WTC11 (cell line): ENCODE measurements at regions not wholly inside any gene's neighbourhood (a gene's known extent, or its start where the extent isn't known, plus 50 kb on each side); places are given as distances from the start of the nearest gene placed in this dataset.

ENCODE experiments used
- ATAC-seq: fragments of 200-7000 bp; cut with Tn5 transposase; 2 replicates; pipeline ENCODE4 v1.10.0; 2021; ENCODE audit warnings: mild to moderate bottlenecking, moderate library complexity
- CTCF ChIA-PET: fragments of 300-600 bp; sonication (Branson Sonifier 250); formaldehyde crosslinking; loops from one replicate; lab custom pipeline; 2021; ENCODE audit warnings: antibody characterized with exemption; lab: Charles Lee
- POLR2A ChIA-PET: fragments of 350-600 bp; sonication (Branson Sonifier 250); formaldehyde crosslinking; loops from one replicate; lab custom pipeline; 2021; ENCODE audit warnings: antibody characterized with exemption; lab: Charles Lee
- DNase-seq: peaks from one replicate; pipeline ENCODE4 v3.0.0; 2021; ENCODE audit warnings: low spot score
- H3K27ac Mint-ChIP-seq: 2 replicates; pipeline ENCODE4 v1.8.0; 2021; ENCODE audit warnings: mixed read lengths
- H3K27me3 Mint-ChIP-seq: 2 replicates; pipeline ENCODE4 v1.8.0; 2021; ENCODE audit warnings: low read depth, mild to moderate bottlenecking, moderate library complexity, mixed read lengths
- H3K36me3 Mint-ChIP-seq: 2 replicates; pipeline ENCODE4 v1.8.0; 2021; ENCODE audit warnings: mixed read lengths
- H3K4me1 Mint-ChIP-seq: 2 replicates; pipeline ENCODE4 v1.8.0; 2022; ENCODE audit warnings: mixed read lengths
- H3K4me3 Mint-ChIP-seq: 2 replicates; pipeline ENCODE4 v1.8.0; 2021; ENCODE audit warnings: mild to moderate bottlenecking, moderate library complexity, mixed read lengths
- H3K9me3 Mint-ChIP-seq: 2 replicates; pipeline ENCODE4 v1.8.0; 2021; ENCODE audit warnings: mixed read lengths
- ATF2 ChIP-seq: sonication (generic); formaldehyde crosslinking; IDR thresholded peaks from 2 replicates; pipeline ENCODE4 v1.8.1; 2022; ENCODE audit warnings: low read depth, missing genetic modification reagents, borderline replicate concordance
- CDX4 ChIP-seq: fragments of 250-450 bp; sonication (Bioruptor Pico); IDR thresholded peaks from 2 replicates; pipeline ENCODE4 v1.9.0; 2021; ENCODE audit warnings: moderate library complexity, mild to moderate bottlenecking, inconsistent platforms, borderline replicate concordance
- CREM ChIP-seq: sonication (generic); formaldehyde crosslinking; IDR thresholded peaks from 2 replicates; pipeline ENCODE4 v1.8.1; 2022; ENCODE audit warnings: mild to moderate bottlenecking, missing genetic modification reagents, moderate library complexity
- ESRRA ChIP-seq: sonication (generic); formaldehyde crosslinking; IDR thresholded peaks from 2 replicates; pipeline ENCODE4 v1.8.1; 2022; ENCODE audit warnings: mild to moderate bottlenecking, missing genetic modification reagents, borderline replicate concordance
- ETV6 ChIP-seq: sonication (generic); formaldehyde crosslinking; IDR thresholded peaks from 2 replicates; pipeline ENCODE4 v1.8.1; 2022; ENCODE audit warnings: mild to moderate bottlenecking, missing genetic modification reagents
- FOXJ3 ChIP-seq: sonication (generic); formaldehyde crosslinking; IDR thresholded peaks from 2 replicates; pipeline ENCODE4 v1.9.0; 2021; ENCODE audit warnings: missing genetic modification reagents, mild to moderate bottlenecking, borderline replicate concordance
- GRHL2 ChIP-seq: fragments of 250-450 bp; sonication (Bioruptor Pico); IDR thresholded peaks from 2 replicates; pipeline ENCODE4 v1.8.0; 2022; ENCODE audit warnings: mild to moderate bottlenecking, moderate library complexity; ENCODE audit not compliant: insufficient replicate concordance, severe bottlenecking
- MXD4 ChIP-seq: fragments of 250-450 bp; sonication (Bioruptor Pico); IDR thresholded peaks from 2 replicates; pipeline ENCODE4 v1.8.0; 2021; ENCODE audit warnings: mild to moderate bottlenecking, moderate library complexity, borderline replicate concordance
- NR3C1 ChIP-seq: sonication (generic); formaldehyde crosslinking; conservative IDR thresholded peaks from 2 replicates; pipeline ENCODE4 v1.8.1; 2023; ENCODE audit warnings: low read depth, mild to moderate bottlenecking, missing genetic modification reagents
- PRRX2 ChIP-seq: fragments of 250-450 bp; sonication (Bioruptor Pico); IDR thresholded peaks from 2 replicates; pipeline ENCODE4 v1.8.0; 2021; ENCODE audit warnings: mild to moderate bottlenecking
- RELA ChIP-seq: sonication (generic); formaldehyde crosslinking; IDR thresholded peaks from 2 replicates; pipeline ENCODE4 v1.8.1; 2022; ENCODE audit warnings: missing genetic modification reagents, mild to moderate bottlenecking, borderline replicate concordance
- RORB ChIP-seq: fragments of 250-450 bp; sonication (Bioruptor Pico); IDR thresholded peaks from 2 replicates; pipeline ENCODE4 v1.9.0; 2021; ENCODE audit warnings: mild to moderate bottlenecking
- SMAD3 ChIP-seq: sonication (generic); formaldehyde crosslinking; IDR thresholded peaks from 2 replicates; pipeline ENCODE4 v1.8.0; 2022; ENCODE audit warnings: missing genetic modification reagents, mild to moderate bottlenecking, borderline replicate concordance
- SP1 ChIP-seq: sonication (generic); formaldehyde crosslinking; conservative IDR thresholded peaks from 2 replicates; pipeline ENCODE4 v1.8.1; 2022; ENCODE audit warnings: missing genetic modification reagents
- TCF7 ChIP-seq: sonication (generic); formaldehyde crosslinking; IDR thresholded peaks from 2 replicates; pipeline ENCODE4 v1.8.0; 2022; ENCODE audit warnings: mild to moderate bottlenecking, low read depth, missing genetic modification reagents, moderate library complexity
- TEAD4 ChIP-seq: sonication (generic); formaldehyde crosslinking; IDR thresholded peaks from 2 replicates; pipeline ENCODE4 v1.8.0; 2022; ENCODE audit warnings: mild to moderate bottlenecking, missing genetic modification reagents
- TP53 ChIP-seq: sonication (generic); formaldehyde crosslinking; IDR thresholded peaks from 2 replicates; pipeline ENCODE4 v1.8.1; 2023; ENCODE audit warnings: mild to moderate bottlenecking, missing genetic modification reagents
- ZNF138 ChIP-seq: sonication (generic); formaldehyde crosslinking; conservative IDR thresholded peaks from 2 replicates; pipeline ENCODE4 v1.8.1; 2022; ENCODE audit warnings: mild to moderate bottlenecking, moderate library complexity, missing genetic modification reagents
- ZNF416 ChIP-seq: fragments of 250-450 bp; sonication (Bioruptor Pico); IDR thresholded peaks from 2 replicates; pipeline ENCODE4 v1.9.0; 2021; ENCODE audit warnings: mild to moderate bottlenecking, inconsistent platforms
- ZNF671 ChIP-seq: fragments of 250-450 bp; sonication (Bioruptor Pico); IDR thresholded peaks from 2 replicates; pipeline ENCODE4 v1.8.0; 2021; ENCODE audit warnings: mild to moderate bottlenecking
- TF ChIP-seq, protein P1 (sequence below): sonication (generic); formaldehyde crosslinking; IDR thresholded peaks from 2 replicates; pipeline ENCODE4 v1.8.1; 2023; ENCODE audit warnings: mild to moderate bottlenecking, missing genetic modification reagents, moderate library complexity
- TF ChIP-seq, protein P2 (sequence below): fragments of 250-450 bp; sonication (Bioruptor Pico); IDR thresholded peaks from 2 replicates; pipeline ENCODE4 v2.1.2; 2022; ENCODE audit warnings: mild to moderate bottlenecking, moderate library complexity
- TF ChIP-seq, protein P3 (sequence below): sonication (generic); formaldehyde crosslinking; IDR thresholded peaks from 2 replicates; pipeline ENCODE4 v1.8.0; 2022; ENCODE audit warnings: mild to moderate bottlenecking, missing genetic modification reagents
- TF ChIP-seq, protein P4 (sequence below): sonication (generic); formaldehyde crosslinking; IDR thresholded peaks from 2 replicates; pipeline ENCODE4 v1.8.0; 2022; ENCODE audit warnings: mild to moderate bottlenecking, missing genetic modification reagents
- TF ChIP-seq, protein P5 (sequence below): sonication (generic); formaldehyde crosslinking; IDR thresholded peaks from 2 replicates; pipeline ENCODE4 v1.8.1; 2022; ENCODE audit warnings: low read depth, mild to moderate bottlenecking, moderate library complexity, missing genetic modification reagents, borderline replicate concordance

DNA sequence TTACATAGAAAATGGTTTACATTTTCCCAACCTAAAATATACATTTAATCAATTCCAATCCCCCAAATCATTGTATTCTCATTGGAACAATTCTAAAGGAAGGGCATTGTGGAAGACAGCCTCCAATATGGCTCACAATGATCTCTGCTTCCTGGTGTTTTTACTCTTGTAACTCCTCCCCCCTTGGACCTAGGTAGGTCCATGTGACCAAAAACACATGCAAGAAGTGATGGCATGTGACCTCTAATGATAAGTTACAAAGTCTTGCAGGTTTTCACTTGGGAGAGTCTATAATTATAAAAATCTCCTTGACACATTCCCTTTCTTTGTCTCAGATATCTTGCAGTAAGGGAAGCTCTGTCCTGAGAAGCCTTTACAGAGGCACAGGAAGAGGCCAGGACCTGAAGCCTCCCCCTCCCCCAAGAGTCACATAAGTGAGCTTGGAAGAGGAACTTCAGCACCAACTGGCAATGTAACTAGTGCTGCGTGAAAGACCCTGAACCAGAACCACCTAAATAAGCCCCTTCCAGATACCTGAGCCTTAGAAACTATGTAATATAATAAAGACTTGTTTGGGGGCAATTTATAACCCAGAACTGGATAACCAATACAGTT lies 816.2 kb upstream of the ATXN8OS start:
- peaks cover 13% of the 10 kb centered on the region for H3K9me3 Mint-ChIP-seq
- H3K36me3 Mint-ChIP-seq, result peaks cover 17% of the 10 kb centered on the region
- TF ChIP-seq, protein P1, sequence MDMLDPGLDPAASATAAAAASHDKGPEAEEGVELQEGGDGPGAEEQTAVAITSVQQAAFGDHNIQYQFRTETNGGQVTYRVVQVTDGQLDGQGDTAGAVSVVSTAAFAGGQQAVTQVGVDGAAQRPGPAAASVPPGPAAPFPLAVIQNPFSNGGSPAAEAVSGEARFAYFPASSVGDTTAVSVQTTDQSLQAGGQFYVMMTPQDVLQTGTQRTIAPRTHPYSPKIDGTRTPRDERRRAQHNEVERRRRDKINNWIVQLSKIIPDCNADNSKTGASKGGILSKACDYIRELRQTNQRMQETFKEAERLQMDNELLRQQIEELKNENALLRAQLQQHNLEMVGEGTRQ (CRISPR knock-in tag), result 0 out of 2 replicates have a peak, but pooled peaks have one; percentile 17
- TF ChIP-seq TCF7 (CRISPR knock-in tag), result no peak
- no peak overlapping the region for H3K4me3 Mint-ChIP-seq
- peaks cover 58% of the 10 kb centered on the region for H3K4me1 Mint-ChIP-seq
- ChIA-PET CTCF (no interaction called here), POLR2A (no interaction called here)
- peak; percentile 56 for ATAC-seq
- peak overlapping the region; percentile 48; the same call in 1 of the 2 replicates for H3K27ac Mint-ChIP-seq
- DNase-seq, result no peak
- H3K27me3 Mint-ChIP-seq, result no peaks in the 10 kb centered on the region

DNA sequence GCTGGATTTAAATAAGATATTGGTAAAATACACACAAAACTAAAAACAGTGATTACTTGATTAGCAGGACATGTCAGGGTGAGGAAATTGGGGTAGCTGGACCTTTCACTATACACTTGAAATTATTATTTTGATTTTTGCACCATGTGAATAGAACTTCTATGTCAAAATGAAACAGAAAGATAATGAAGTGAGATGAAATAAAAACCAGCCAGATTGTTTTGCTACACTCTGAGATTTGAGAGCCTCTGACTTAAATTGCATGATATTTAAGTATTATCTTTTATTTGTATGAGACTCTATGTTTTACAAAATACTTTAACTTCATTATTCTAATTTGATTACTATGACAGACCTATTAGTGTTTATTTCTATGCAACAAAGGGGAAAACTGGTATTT lies 819.6 kb upstream of the ATXN8OS start:
- peaks cover 22% of the 10 kb centered on the region for H3K36me3 Mint-ChIP-seq
- H3K4me3 Mint-ChIP-seq, result no peak overlapping the region
- TF ChIP-seq, protein P2, sequence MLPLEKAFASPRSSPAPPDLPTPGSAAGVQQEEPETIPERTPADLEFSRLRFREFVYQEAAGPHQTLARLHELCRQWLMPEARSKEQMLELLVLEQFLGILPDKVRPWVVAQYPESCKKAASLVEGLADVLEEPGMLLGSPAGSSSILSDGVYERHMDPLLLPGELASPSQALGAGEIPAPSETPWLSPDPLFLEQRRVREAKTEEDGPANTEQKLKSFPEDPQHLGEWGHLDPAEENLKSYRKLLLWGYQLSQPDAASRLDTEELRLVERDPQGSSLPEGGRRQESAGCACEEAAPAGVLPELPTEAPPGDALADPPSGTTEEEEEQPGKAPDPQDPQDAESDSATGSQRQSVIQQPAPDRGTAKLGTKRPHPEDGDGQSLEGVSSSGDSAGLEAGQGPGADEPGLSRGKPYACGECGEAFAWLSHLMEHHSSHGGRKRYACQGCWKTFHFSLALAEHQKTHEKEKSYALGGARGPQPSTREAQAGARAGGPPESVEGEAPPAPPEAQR (CRISPR knock-in tag), result no peak
- TF ChIP-seq TP53 (CRISPR knock-in tag) (no peak), TEAD4 (CRISPR knock-in tag) (no peak), PRRX2 (CRISPR knock-in tag) (no peak), ZNF671 (CRISPR knock-in tag) (no peak), NR3C1 (CRISPR knock-in tag) (no peak), CREM (CRISPR knock-in tag) (no peak), CDX4 (CRISPR knock-in tag) (no peak), ESRRA (CRISPR knock-in tag) (no peak)
- TF ChIP-seq, protein P3, sequence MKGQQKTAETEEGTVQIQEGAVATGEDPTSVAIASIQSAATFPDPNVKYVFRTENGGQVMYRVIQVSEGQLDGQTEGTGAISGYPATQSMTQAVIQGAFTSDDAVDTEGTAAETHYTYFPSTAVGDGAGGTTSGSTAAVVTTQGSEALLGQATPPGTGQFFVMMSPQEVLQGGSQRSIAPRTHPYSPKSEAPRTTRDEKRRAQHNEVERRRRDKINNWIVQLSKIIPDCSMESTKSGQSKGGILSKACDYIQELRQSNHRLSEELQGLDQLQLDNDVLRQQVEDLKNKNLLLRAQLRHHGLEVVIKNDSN (CRISPR knock-in tag), result no peak
- ChIA-PET POLR2A (no interaction called here), CTCF (no interaction called here)
- H3K9me3 Mint-ChIP-seq, result peaks cover 28% of the 10 kb centered on the region
- peaks cover 39% of the 10 kb centered on the region for H3K4me1 Mint-ChIP-seq
- H3K27me3 Mint-ChIP-seq, result no peaks in the 10 kb centered on the region
- H3K27ac Mint-ChIP-seq, result no peak overlapping the region
- ATAC-seq, result no peak
- DNase-seq, result no peak

DNA sequence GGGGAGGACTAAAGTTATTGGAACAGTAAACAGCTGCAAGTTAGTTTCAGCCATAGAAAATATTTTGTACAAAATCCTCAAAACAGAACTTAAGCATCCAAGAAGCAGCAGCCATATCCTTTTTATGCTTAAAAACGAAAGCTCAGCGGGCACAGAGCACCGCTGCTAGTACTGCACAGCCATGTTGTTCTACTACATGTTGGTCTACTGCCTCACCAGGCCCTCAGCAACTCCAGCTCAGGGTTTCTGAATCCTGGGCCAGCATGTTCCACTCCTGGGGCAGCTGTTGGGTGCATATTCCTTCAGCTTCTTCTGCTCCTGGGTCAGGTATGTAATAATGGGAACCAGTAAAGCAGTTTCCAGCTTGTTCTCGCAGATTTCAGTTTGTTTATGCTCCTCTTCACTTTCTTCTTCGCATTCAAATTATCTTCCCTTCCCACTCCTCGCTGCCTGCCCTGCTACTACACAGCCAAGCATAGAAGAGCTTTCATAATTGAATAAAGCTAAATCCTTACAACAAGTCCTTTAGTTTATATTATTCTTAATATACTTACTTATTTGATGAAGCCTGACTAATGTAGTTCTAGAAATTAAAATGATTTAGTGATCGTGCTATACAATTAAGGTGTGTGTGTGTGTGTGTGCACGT lies 820.5 kb upstream of the ATXN8OS start:
- ChIA-PET CTCF (no interaction called here), POLR2A (no interaction called here)
- peaks cover 28% of the 10 kb centered on the region for H3K9me3 Mint-ChIP-seq
- H3K4me3 Mint-ChIP-seq, result no peak overlapping the region
- H3K4me1 Mint-ChIP-seq, result peaks cover 34% of the 10 kb centered on the region
- no peak overlapping the region for H3K27ac Mint-ChIP-seq
- DNase-seq (no peak), ATAC-seq (no peak)
- TF ChIP-seq ZNF416 (CRISPR knock-in tag) (no peak), FOXJ3 (CRISPR knock-in tag) (no peak), PRRX2 (CRISPR knock-in tag) (no peak), ZNF138 (CRISPR knock-in tag) (no peak), RORB (no peak), SMAD3 (CRISPR knock-in tag) (no peak), MXD4 (CRISPR knock-in tag) (no peak), RELA (no peak), ETV6 (CRISPR knock-in tag) (no peak), GRHL2 (CRISPR knock-in tag) (no peak), ATF2 (CRISPR knock-in tag) (no peak), SP1 (CRISPR knock-in tag) (no peak)
- TF ChIP-seq, protein P4, sequence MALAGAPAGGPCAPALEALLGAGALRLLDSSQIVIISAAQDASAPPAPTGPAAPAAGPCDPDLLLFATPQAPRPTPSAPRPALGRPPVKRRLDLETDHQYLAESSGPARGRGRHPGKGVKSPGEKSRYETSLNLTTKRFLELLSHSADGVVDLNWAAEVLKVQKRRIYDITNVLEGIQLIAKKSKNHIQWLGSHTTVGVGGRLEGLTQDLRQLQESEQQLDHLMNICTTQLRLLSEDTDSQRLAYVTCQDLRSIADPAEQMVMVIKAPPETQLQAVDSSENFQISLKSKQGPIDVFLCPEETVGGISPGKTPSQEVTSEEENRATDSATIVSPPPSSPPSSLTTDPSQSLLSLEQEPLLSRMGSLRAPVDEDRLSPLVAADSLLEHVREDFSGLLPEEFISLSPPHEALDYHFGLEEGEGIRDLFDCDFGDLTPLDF (CRISPR knock-in tag), result no peak
- TF ChIP-seq, protein P5, sequence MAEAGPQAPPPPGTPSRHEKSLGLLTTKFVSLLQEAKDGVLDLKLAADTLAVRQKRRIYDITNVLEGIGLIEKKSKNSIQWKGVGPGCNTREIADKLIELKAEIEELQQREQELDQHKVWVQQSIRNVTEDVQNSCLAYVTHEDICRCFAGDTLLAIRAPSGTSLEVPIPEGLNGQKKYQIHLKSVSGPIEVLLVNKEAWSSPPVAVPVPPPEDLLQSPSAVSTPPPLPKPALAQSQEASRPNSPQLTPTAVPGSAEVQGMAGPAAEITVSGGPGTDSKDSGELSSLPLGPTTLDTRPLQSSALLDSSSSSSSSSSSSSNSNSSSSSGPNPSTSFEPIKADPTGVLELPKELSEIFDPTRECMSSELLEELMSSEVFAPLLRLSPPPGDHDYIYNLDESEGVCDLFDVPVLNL (CRISPR knock-in tag), result no peak
- peaks cover 22% of the 10 kb centered on the region for H3K36me3 Mint-ChIP-seq
- H3K27me3 Mint-ChIP-seq, result no peaks in the 10 kb centered on the region
